HepG2 (cell line): ENCODE measurements at regions not wholly inside any gene's neighbourhood (a gene's known extent, or its start where the extent isn't known, plus 50 kb on each side); places are given as distances from the start of the nearest gene placed in this dataset.

Experiments
- ATAC-seq: fragments of 200-7000 bp; cut with Tn5 transposase; 3 replicates; pipeline ENCODE4 v1.9.1; 2020; ENCODE audit warnings: mild to moderate bottlenecking, moderate library complexity
- BruUV-seq: library from RNA; stranded (reverse); fragments of 400-500 nt; replicated peaks from 2 replicates; lab custom pipeline; 2021; lab: Mats Ljungman, UMichigan
- CTCF ChIA-PET: fragments of 300-600 bp; formaldehyde crosslinking; extraction: SDS; loops from one replicate; lab custom pipeline; 2021; ENCODE audit warnings: low total read pairs, inconsistent platforms, low intra/inter-chr PET ratio; lab: Yijun Ruan, JAX
- POLR2A ChIA-PET: fragments of 350-600 bp; sonication (Branson Sonifier 250); formaldehyde crosslinking; loops from one replicate; lab custom pipeline; 2020; ENCODE audit warnings: antibody characterized with exemption, inconsistent platforms; lab: Yijun Ruan, JAX
- DNase-seq: peaks from one replicate; pipeline ENCODE4 v3.0.0-alpha.2; 2015; ENCODE audit warnings: low spot score
- FAIRE-seq: peaks from 3 replicates; lab custom pipeline; 2011; peaks lifted over from hg19 to GRCh38; lab: Jason Lieb, UNC
- H2AFZ ChIP-seq: one replicate; pipeline ENCODE4 v1.6.1; 2011; ENCODE audit warnings: low read length, inconsistent platforms
- H3K27ac ChIP-seq: fragments of 300-600 bp; 3 replicates; pipeline ENCODE4 v1.8.0; 2011; ENCODE audit warnings: mixed run types, mild to moderate bottlenecking, mixed read lengths, low read length, inconsistent platforms; ENCODE audit not compliant: insufficient read depth; ENCODE audit errors: extremely low read length
- H3K27me3 ChIP-seq, 2 experiments: fragments of 200-600 bp in 1 of 2; 2 replicates in 1 of 2; 3 replicates in 1 of 2; pipeline versions ENCODE4 v1.6.0 to v1.8.0; 2011; ENCODE audit warnings: low read length in 2 of 2, mild to moderate bottlenecking in 2 of 2, moderate library complexity in 2 of 2, inconsistent platforms in 1 of 2; ENCODE audit not compliant: insufficient read depth in 2 of 2, control insufficient read depth in 1 of 2
- H3K36me3 ChIP-seq, 2 experiments: fragments of 200-600 bp in 1 of 2; replicated peaks in 1 of 2; 2 replicates in 1 of 2; 3 replicates in 1 of 2; pipeline versions ENCODE4 v1.5.1 to v1.8.0; 2011; ENCODE audit warnings: low read length in 2 of 2, inconsistent platforms in 1 of 2; ENCODE audit not compliant: insufficient read depth in 2 of 2, control insufficient read depth in 1 of 2
- H3K4me1 ChIP-seq: 2 replicates; pipeline ENCODE4 v1.5.1; 2012; ENCODE audit warnings: low read length, inconsistent platforms; ENCODE audit not compliant: insufficient read depth
- H3K4me2 ChIP-seq: 2 replicates; pipeline ENCODE4 v1.6.0; 2011; ENCODE audit warnings: low read depth, low read length, inconsistent platforms
- H3K4me3 ChIP-seq, 3 experiments: fragments of 200-600 bp in 1 of 3; sonication (generic), shearing (Covaris generic) in 1 of 3; replicated peaks in 1 of 3; 2 replicates each; pipeline ENCODE4 v1.5.1; 2011 to 2016; ENCODE audit warnings: low read length in 3 of 3, inconsistent platforms in 2 of 3, low read depth in 2 of 3, mild to moderate bottlenecking in 2 of 3, control low read depth in 1 of 3, mixed read lengths in 1 of 3; ENCODE audit not compliant: insufficient read depth in 1 of 3
- H3K79me2 ChIP-seq: one replicate; pipeline ENCODE4 v1.6.1; 2011; ENCODE audit warnings: low read length, inconsistent platforms; ENCODE audit not compliant: insufficient read depth
- H3K9ac ChIP-seq: 2 replicates; pipeline ENCODE4 v1.6.0; 2011; ENCODE audit warnings: mild to moderate bottlenecking, low read depth, low read length, inconsistent platforms; ENCODE audit not compliant: insufficient read depth
- H3K9me3 ChIP-seq: 2 replicates; pipeline ENCODE4 v1.5.1; 2012; ENCODE audit warnings: mild to moderate bottlenecking, low read length
- H4K20me1 ChIP-seq: 2 replicates; pipeline ENCODE4 v1.6.0; 2011; ENCODE audit warnings: inconsistent platforms, mild to moderate bottlenecking, low read length, moderate library complexity; ENCODE audit not compliant: insufficient read depth
- MAFF ChIP-seq: IDR thresholded peaks from 2 replicates; pipeline ENCODE4 v1.6.1; 2011; ENCODE audit warnings: low read depth, low read length, improper control_type of control experiment
- SKI ChIP-seq: fragments of 450-650 bp; IDR thresholded peaks from one replicate; pipeline ENCODE4 v1.6.1; 2018; ENCODE audit warnings: mild to moderate bottlenecking; ENCODE audit not compliant: partially characterized antibody
- ZEB1 ChIP-seq: IDR thresholded peaks from 2 replicates; pipeline ENCODE4 v1.6.1; 2012; ENCODE audit warnings: mild to moderate bottlenecking, low read depth, inconsistent platforms; ENCODE audit not compliant: insufficient replicate concordance
- ZNF564 ChIP-seq: sonication (generic); formaldehyde crosslinking; IDR thresholded peaks from 2 replicates; pipeline ENCODE4 v1.8.1; 2023; ENCODE audit warnings: mild to moderate bottlenecking, missing genetic modification reagents
- ZNF776 ChIP-seq: sonication (generic); formaldehyde crosslinking; IDR thresholded peaks from 2 replicates; pipeline ENCODE4 v1.4.0; 2020; ENCODE audit warnings: mild to moderate bottlenecking, missing genetic modification reagents
- WGBS: methylation state at CpG from one replicate; pipeline ENCODE4 v1.1.6; 2017; ENCODE audit warnings: low lambda C conversion rate; 5-methylcytosine and 5-hydroxymethylcytosine counted together
- in situ Hi-C: cut with HindIII; loops from 2 replicates; pipeline ENCODE4 v1.10.0; 2017; ENCODE audit warnings: low pct_unique_long_range_greater_than_20kb; ENCODE audit not compliant: extremely low pct_ligation_motif_present
- intact Hi-C: fragments of 100-400 bp; cut with micrococcal nuclease; formaldehyde crosslinking; loops from one replicate; pipeline ENCODE4 v1.10.0; 2022; ENCODE audit not compliant: unreplicated experiment
- TF ChIP-seq, protein P1 (sequence below): IDR thresholded peaks from 2 replicates; pipeline ENCODE4 v1.6.1; 2012; ENCODE audit warnings: low read depth, low read length, improper control_type of control experiment
- TF ChIP-seq, protein P2 (sequence below): sonication (generic); formaldehyde crosslinking; IDR thresholded peaks from 2 replicates; pipeline ENCODE4 v1.4.0; 2020; ENCODE audit warnings: mild to moderate bottlenecking, missing genetic modification reagents
- TF ChIP-seq, protein P3 (sequence below): IDR thresholded peaks from 2 replicates; pipeline ENCODE4 v1.6.1; 2016
- TF ChIP-seq, protein P4 (sequence below): sonication (generic); formaldehyde crosslinking; IDR thresholded peaks from 2 replicates; pipeline ENCODE4 v1.9.0; 2021; ENCODE audit warnings: missing genetic modification reagents, borderline replicate concordance

DNA sequence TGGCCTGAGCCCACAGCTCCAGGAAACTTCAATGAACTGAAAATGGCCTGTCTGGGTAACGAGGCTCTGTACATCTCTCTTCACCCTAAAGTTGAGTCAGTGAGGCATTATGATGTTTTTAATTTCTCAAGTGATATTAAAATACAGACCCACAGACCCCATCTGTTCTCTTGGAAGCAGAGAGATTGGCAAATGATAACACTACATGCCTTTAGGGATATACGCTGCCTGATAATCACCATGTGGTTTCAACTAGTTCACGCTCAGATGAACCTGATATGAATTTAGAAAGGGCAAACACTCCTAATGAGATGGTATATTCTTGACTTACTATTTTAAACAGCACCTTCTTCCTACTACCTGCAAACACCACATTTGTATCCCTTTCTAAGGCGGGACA, 127.5 kb downstream of the RFC3 start:
- ATAC-seq, result no peak
- DNase-seq, result no peak
- Histone ChIP-seq H3K79me2 (no peaks in the 10 kb centered on the region), H3K27ac (no peak overlapping the region), H3K4me2 (no peak overlapping the region), H3K4me3 (no peak overlapping the region), H3K9ac (no peak overlapping the region), H3K9me3 (0 out of 2 replicates have a peak, but pooled peaks cover 4% of the 10 kb centered on the region), H3K36me3 (no peaks in the 10 kb centered on the region), H2AFZ (no peak overlapping the region), H3K4me1 (peaks cover 20% of the 10 kb centered on the region), H3K27me3 (no peaks in the 10 kb centered on the region), H4K20me1 (no peaks in the 10 kb centered on the region)
- in situ Hi-C loops, result loop anchor here (25.0 kb wide), 1 partner anchor 1217 kb away; no protein-coding TSS in a partner anchor
- over 99% methylated on average over 4 of the region's 4 CpGs for WGBS
- ChIA-PET CTCF (no interaction called here), POLR2A (no interaction called here)
- no peak for FAIRE-seq
- TF ChIP-seq ZNF776 (CRISPR knock-in tag) (no peak), ZEB1 (no peak), MAFF (no peak), ZNF564 (CRISPR knock-in tag) (no peak), SKI (no peak)
- TF ChIP-seq, protein P1, sequence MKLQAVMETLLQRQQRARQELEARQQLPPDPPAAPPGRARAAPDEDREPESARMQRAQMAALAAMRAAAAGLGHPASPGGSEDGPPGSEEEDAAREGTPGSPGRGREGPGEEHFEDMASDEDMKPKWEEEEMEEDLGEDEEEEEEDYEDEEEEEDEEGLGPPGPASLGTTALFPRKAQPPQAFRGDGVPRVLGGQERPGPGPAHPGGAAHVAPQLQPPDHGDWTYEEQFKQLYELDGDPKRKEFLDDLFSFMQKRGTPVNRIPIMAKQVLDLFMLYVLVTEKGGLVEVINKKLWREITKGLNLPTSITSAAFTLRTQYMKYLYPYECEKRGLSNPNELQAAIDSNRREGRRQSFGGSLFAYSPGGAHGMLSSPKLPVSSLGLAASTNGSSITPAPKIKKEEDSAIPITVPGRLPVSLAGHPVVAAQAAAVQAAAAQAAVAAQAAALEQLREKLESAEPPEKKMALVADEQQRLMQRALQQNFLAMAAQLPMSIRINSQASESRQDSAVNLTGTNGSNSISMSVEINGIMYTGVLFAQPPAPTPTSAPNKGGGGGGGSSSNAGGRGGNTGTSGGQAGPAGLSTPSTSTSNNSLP, result no peak
- TF ChIP-seq, protein P2, sequence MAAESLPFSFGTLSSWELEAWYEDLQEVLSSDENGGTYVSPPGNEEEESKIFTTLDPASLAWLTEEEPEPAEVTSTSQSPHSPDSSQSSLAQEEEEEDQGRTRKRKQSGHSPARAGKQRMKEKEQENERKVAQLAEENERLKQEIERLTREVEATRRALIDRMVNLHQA (CRISPR knock-in tag), result no peak
- TF ChIP-seq, protein P3, sequence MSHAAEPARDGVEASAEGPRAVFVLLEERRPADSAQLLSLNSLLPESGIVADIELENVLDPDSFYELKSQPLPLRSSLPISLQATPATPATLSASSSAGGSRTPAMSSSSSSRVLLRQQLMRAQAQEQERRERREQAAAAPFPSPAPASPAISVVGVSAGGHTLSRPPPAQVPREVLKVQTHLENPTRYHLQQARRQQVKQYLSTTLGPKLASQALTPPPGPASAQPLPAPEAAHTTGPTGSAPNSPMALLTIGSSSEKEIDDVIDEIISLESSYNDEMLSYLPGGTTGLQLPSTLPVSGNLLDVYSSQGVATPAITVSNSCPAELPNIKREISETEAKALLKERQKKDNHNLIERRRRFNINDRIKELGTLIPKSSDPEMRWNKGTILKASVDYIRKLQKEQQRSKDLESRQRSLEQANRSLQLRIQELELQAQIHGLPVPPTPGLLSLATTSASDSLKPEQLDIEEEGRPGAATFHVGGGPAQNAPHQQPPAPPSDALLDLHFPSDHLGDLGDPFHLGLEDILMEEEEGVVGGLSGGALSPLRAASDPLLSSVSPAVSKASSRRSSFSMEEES (CRISPR knock-in tag), result no peak
- TF ChIP-seq, protein P4, sequence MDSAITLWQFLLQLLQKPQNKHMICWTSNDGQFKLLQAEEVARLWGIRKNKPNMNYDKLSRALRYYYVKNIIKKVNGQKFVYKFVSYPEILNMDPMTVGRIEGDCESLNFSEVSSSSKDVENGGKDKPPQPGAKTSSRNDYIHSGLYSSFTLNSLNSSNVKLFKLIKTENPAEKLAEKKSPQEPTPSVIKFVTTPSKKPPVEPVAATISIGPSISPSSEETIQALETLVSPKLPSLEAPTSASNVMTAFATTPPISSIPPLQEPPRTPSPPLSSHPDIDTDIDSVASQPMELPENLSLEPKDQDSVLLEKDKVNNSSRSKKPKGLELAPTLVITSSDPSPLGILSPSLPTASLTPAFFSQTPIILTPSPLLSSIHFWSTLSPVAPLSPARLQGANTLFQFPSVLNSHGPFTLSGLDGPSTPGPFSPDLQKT (CRISPR knock-in tag), result no peak
- BruUV-seq, result no TSS peak
- intact Hi-C loops, result no loop called here
